ENCODE measurements at regions not wholly inside any gene's neighbourhood (a gene's known extent, or its start where the extent isn't known, plus 50 kb on each side); places are given as distances from the start of the nearest gene placed in this dataset.

DNA sequence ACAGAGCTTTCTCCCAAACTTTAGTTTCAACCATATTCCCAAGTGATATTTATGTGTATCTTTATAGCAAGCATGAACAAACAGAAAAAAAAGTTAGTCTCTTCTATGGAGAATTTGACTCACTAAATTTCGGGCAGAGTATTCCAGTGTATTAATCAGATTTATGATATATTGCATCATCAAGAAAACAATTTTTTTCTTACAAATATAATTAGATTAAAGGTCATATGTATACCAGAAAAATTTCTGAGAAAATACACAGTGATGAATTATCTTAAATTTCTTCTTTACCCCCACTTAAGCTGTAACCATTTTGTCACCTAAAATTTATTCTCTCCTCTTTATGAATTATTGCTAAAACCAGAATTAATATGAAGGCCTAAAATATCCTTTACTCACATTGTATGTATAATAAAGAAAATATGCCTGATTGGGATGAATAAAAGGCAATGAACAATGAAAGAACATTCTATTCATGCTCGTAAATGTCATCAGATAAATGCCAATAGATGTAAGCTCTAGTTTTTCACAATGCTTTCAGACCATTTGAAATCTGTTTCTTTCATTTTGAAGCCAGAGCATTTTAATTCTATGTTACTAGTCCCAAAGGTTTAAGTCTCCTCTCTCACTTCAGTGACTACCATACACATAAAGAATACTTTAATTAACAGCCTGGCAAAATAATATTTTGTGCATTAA is 192.1 kb downstream of the HGF start:
- Histone ChIP-seq H3F3A (ENCODE audit: insufficient read depth, low read length) (no peaks in the 10 kb centered on the region), H3K9ac (ENCODE audit: low read length) (no peak overlapping the region), H3K9me2 (ENCODE audit: low read depth, low read length) (no peaks in the 10 kb centered on the region), H3K4me2 (ENCODE audit: low read length) (no peak overlapping the region), H3K9me3 (ENCODE audit: low read length) (no peaks in the 10 kb centered on the region), H3K4me1 (ENCODE audit: insufficient read depth, low read length, severe bottlenecking) (no peaks in the 10 kb centered on the region), H3K27ac (ENCODE audit: low read depth, low read length, poor library complexity, severe bottlenecking) (no peak overlapping the region), H3K4me3 (ENCODE audit: low read depth, low read length, poor library complexity, severe bottlenecking) (no peak overlapping the region), H2AFZ (ENCODE audit: low read length) (no peak overlapping the region), H3K36me3 (ENCODE audit: insufficient read depth, low read length) (no peaks in the 10 kb centered on the region), H3K27me3 (ENCODE audit: insufficient read depth, low read length) (no peaks in the 10 kb centered on the region), H3K79me2 (ENCODE audit: insufficient read depth, low read length) (no peaks in the 10 kb centered on the region), H4K20me1 (ENCODE audit: insufficient read depth, low read length) (no peaks in the 10 kb centered on the region)
- no peak for TF ChIP-seq CTCF (IDR thresholded peaks at IDR 0.05; ENCODE audit: low read length)

DNA sequence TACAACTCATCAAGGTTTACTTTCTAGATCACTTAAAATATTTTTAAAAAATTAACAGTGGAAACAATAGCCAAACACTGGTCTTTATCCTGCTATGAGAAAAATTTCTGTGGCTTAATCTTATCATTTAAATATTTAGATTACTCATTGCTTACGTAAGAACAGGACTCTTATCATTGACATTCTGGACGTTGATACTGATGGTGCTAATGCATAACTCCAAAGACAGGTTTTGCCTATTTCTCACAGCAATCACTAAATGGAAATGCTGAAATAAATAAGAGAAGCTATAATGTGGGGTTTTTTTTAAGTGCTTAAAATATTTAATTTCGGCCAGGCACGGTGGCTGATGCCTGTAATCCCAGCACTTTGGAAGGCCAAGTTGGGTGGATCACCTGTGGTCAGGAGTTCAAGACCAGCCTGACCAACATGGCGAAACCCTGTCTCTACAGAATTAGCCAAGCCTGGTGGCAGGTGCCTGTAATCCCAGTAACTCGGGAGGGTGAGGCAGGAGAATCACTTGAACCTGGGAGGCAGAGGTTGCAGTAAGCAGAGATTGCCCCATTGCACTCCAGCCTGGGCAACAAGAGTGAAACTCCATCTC is 195.0 kb downstream of the HGF start:
- no peak for TF ChIP-seq CTCF (IDR thresholded peaks at IDR 0.05; ENCODE audit: low read length)
- no peak for TF ChIP-seq EZH2 (IDR thresholded peaks at IDR 0.05; ENCODE audit: borderline replicate concordance, low read length)
- Histone ChIP-seq H3K27ac (ENCODE audit: low read depth, low read length, poor library complexity, severe bottlenecking) (no peak overlapping the region), H3K36me3 (ENCODE audit: insufficient read depth, low read length) (no peaks in the 10 kb centered on the region)

DNA sequence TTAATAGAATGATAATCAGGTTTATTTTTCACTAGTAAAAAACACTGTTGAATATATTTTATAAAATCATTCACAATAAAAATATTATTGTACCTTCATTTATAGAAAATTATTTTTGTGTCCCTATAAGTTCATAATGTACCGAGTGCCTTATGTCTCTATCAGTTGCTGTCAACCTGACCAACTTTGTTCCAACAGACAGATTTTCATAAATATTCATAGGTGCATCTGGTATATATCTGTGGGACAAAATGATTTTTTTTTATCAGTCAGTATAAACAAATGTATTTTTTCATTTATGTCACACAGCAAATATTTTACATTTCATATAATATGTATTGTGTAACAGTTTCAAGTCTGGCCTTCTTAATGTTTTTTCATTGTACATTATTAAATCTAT is 195.9 kb downstream of the HGF start:
- TF ChIP-seq CTCF (IDR thresholded peaks at IDR 0.05; ENCODE audit: low read length) (no peak), EZH2 (IDR thresholded peaks at IDR 0.05; ENCODE audit: borderline replicate concordance, low read length) (no peak)
- Histone ChIP-seq H3K27ac (ENCODE audit: low read depth, low read length, poor library complexity, severe bottlenecking) (no peak overlapping the region), H3K4me2 (ENCODE audit: low read length) (no peak overlapping the region), H3K4me3 (ENCODE audit: low read depth, low read length, poor library complexity, severe bottlenecking) (no peak overlapping the region), H3K4me1 (ENCODE audit: insufficient read depth, low read length, severe bottlenecking) (no peaks in the 10 kb centered on the region), H3K79me2 (ENCODE audit: insufficient read depth, low read length) (no peaks in the 10 kb centered on the region), H3K9me3 (ENCODE audit: low read length) (no peaks in the 10 kb centered on the region), H3K27me3 (ENCODE audit: insufficient read depth, low read length) (no peaks in the 10 kb centered on the region), H4K20me1 (ENCODE audit: insufficient read depth, low read length) (no peaks in the 10 kb centered on the region), H3F3A (ENCODE audit: insufficient read depth, low read length) (no peaks in the 10 kb centered on the region), H3K9ac (ENCODE audit: low read length) (no peak overlapping the region), H3K36me3 (ENCODE audit: insufficient read depth, low read length) (no peaks in the 10 kb centered on the region), H3K9me2 (ENCODE audit: low read depth, low read length) (no peaks in the 10 kb centered on the region), H2AFZ (ENCODE audit: low read length) (no peak overlapping the region)

More for the DNA sequence above, 195.0 kb downstream of the HGF start:
- Histone ChIP-seq H3K4me2 (ENCODE audit: low read length) (no peak overlapping the region), H3K9ac (ENCODE audit: low read length) (no peak overlapping the region), H3K9me3 (ENCODE audit: low read length) (no peaks in the 10 kb centered on the region), H4K20me1 (ENCODE audit: insufficient read depth, low read length) (no peaks in the 10 kb centered on the region), H3K9me2 (ENCODE audit: low read depth, low read length) (no peaks in the 10 kb centered on the region), H3F3A (ENCODE audit: insufficient read depth, low read length) (no peaks in the 10 kb centered on the region), H3K4me3 (ENCODE audit: low read depth, low read length, poor library complexity, severe bottlenecking) (no peak overlapping the region), H3K27me3 (ENCODE audit: insufficient read depth, low read length) (no peaks in the 10 kb centered on the region), H3K4me1 (ENCODE audit: insufficient read depth, low read length, severe bottlenecking) (no peaks in the 10 kb centered on the region), H3K79me2 (ENCODE audit: insufficient read depth, low read length) (no peaks in the 10 kb centered on the region), H2AFZ (ENCODE audit: low read length) (no peak overlapping the region)

Data from OCI-LY1 (cell line).